ENCODE measurements at regions not wholly inside any gene's neighbourhood (a gene's known extent, or its start where the extent isn't known, plus 50 kb on each side); places are given as distances from the start of the nearest gene placed in this dataset.

- TF ChIP-seq CTCF (IDR thresholded peaks at IDR 0.05; ENCODE audit: low read depth, low read length, poor library complexity, severe bottlenecking) = no peak
- no peak for TF ChIP-seq EZH2phosphoT487 (IDR thresholded peaks at IDR 0.05; ENCODE audit: borderline replicate concordance, low read length)
Observed at GRCh38 chr1:4591926-4592325, 62.5 kb upstream of the AJAP1 start.

All from DOHH2 (cell line).